Panc1 (cell line): ENCODE measurements at regions not wholly inside any gene's neighbourhood (a gene's known extent, or its start where the extent isn't known, plus 50 kb on each side); places are given as distances from the start of the nearest gene placed in this dataset.

Experiments used
- ATAC-seq: fragments of 200-7000 bp; cut with Tn5 transposase; 2 replicates; pipeline ENCODE4 v1.9.1; 2020; ENCODE audit warnings: mild to moderate bottlenecking, moderate library complexity
- BruUV-seq: library from RNA; stranded (reverse); fragments of 400-500 nt; replicated peaks from 2 replicates; lab custom pipeline; 2021; lab: Mats Ljungman, UMichigan
- CTCF ChIA-PET: fragments of 300-600 bp; sonication (Branson Sonifier 250); formaldehyde crosslinking; loops from one replicate; lab custom pipeline; 2022; ENCODE audit warnings: antibody characterized with exemption; lab: Charles Lee
- POLR2A ChIA-PET: fragments of 300-600 bp; sonication (Branson Sonifier 250); formaldehyde crosslinking; loops from one replicate; lab custom pipeline; 2022; ENCODE audit warnings: antibody characterized with exemption; lab: Charles Lee
- DNase-seq: peaks from one replicate; pipeline ENCODE4 v3.0.0-alpha.2; 2010; ENCODE audit warnings: low read depth, low spot score
- H3K27ac ChIP-seq: 2 replicates; pipeline ENCODE4 v1.5.1; 2011; ENCODE audit warnings: mild to moderate bottlenecking, low read length, inconsistent platforms
- H3K27me3 ChIP-seq: fragments of 200-500 bp; sonication (Bioruptor generic); 2 replicates; pipeline ENCODE4 v1.6.0; 2014; ENCODE audit warnings: low read length, inconsistent platforms; ENCODE audit not compliant: control insufficient read depth, insufficient read depth
- H3K36me3 ChIP-seq: fragments of 200-500 bp; sonication (Bioruptor generic); 2 replicates; pipeline ENCODE4 v1.5.1; 2014; ENCODE audit warnings: inconsistent platforms, mild to moderate bottlenecking, low read length, moderate library complexity; ENCODE audit not compliant: control insufficient read depth, insufficient read depth
- H3K4me1 ChIP-seq: 2 replicates; pipeline ENCODE4 v1.5.1; 2011; ENCODE audit warnings: inconsistent platforms, mild to moderate bottlenecking, low read length, moderate library complexity; ENCODE audit not compliant: control insufficient read depth, insufficient read depth
- H3K4me3 ChIP-seq, 2 experiments: 2 replicates each; pipeline ENCODE4 v1.5.1; 2011 to 2012; ENCODE audit warnings: low read depth in 2 of 2, low read length in 2 of 2, mild to moderate bottlenecking in 2 of 2, inconsistent platforms in 1 of 2, moderate library complexity in 1 of 2
- H3K9me3 ChIP-seq: fragments of 200-500 bp; sonication (Bioruptor generic); 2 replicates; pipeline ENCODE4 v1.5.1; 2014; ENCODE audit warnings: low read depth, mild to moderate bottlenecking, inconsistent platforms, low read length, moderate library complexity; ENCODE audit not compliant: control insufficient read depth, insufficient read depth
- POLR2AphosphoS5 ChIP-seq: IDR thresholded peaks from 2 replicates; pipeline ENCODE4 v1.6.1; 2012; ENCODE audit warnings: mild to moderate bottlenecking, low read depth, low read length, moderate library complexity
- SIN3A ChIP-seq: IDR thresholded peaks from 2 replicates; pipeline ENCODE4 v1.6.1; 2012; ENCODE audit warnings: low read depth, mild to moderate bottlenecking, low read length, moderate library complexity, borderline replicate concordance; ENCODE audit not compliant: insufficient read depth
- TCF7L2 ChIP-seq: IDR thresholded peaks from 2 replicates; pipeline ENCODE4 v1.6.1; 2011; ENCODE audit warnings: mild to moderate bottlenecking, low read depth, low read length, inconsistent platforms
- in situ Hi-C: cut with HindIII; loops from 2 replicates; pipeline ENCODE4 v1.10.0; 2016; ENCODE audit warnings: low sequenced_read_pairs, low pct_unique_long_range_greater_than_20kb
- intact Hi-C: fragments of 100-400 bp; cut with micrococcal nuclease; formaldehyde crosslinking; loops from one replicate; pipeline ENCODE4 v1.10.0; 2022; ENCODE audit not compliant: unreplicated experiment
- TF ChIP-seq, protein P1 (sequence below), 2 experiments: IDR thresholded peaks; 2 replicates each; pipeline ENCODE4 v1.6.1; 2011 to 2012; ENCODE audit warnings: low read depth in 2 of 2, control low read depth in 1 of 2, low read length in 1 of 2, mild to moderate bottlenecking in 1 of 2, moderate library complexity in 1 of 2; ENCODE audit not compliant: insufficient read depth in 1 of 2
- TF ChIP-seq, protein P2 (sequence below): fragments of 450-650 bp; IDR thresholded peaks from 2 replicates; pipeline ENCODE4 v1.5.1; 2017; ENCODE audit warnings: mild to moderate bottlenecking

DNA sequence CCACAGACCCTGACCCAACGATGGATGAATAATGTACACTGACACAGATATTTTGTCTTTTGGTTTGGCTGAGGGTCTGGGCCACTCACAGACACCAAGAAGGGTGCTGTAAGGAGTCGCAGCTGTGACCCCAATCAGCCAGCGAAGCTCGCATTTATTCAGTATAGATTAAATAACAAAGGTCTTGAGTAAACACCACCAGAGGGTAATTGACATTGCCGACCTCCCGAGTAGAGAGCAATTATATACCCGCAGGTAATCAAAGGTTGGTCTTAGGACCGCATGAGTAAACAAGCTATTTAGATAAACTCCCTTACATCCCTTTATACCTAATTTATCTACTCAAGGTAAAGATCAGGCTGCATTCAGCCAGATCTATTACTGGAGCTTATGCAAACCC is 297.1 kb downstream of the ADAM29 start:
- H3K27me3 ChIP-seq = no peaks in the 10 kb centered on the region
- BruUV-seq = no TSS peak
- in situ Hi-C loops (no loop called here), intact Hi-C loops (no loop called here)
- ATAC-seq = no peak
- no peaks in the 10 kb centered on the region for H3K4me1 ChIP-seq
- no peak for DNase-seq
- ChIA-PET POLR2A (no interaction called here), CTCF (no interaction called here)
- no peaks in the 10 kb centered on the region for H3K9me3 ChIP-seq
- H3K36me3 ChIP-seq = no peaks in the 10 kb centered on the region
- no peak for TF ChIP-seq SIN3A
- no peak for TF ChIP-seq POLR2AphosphoS5
- TF ChIP-seq, protein P1, sequence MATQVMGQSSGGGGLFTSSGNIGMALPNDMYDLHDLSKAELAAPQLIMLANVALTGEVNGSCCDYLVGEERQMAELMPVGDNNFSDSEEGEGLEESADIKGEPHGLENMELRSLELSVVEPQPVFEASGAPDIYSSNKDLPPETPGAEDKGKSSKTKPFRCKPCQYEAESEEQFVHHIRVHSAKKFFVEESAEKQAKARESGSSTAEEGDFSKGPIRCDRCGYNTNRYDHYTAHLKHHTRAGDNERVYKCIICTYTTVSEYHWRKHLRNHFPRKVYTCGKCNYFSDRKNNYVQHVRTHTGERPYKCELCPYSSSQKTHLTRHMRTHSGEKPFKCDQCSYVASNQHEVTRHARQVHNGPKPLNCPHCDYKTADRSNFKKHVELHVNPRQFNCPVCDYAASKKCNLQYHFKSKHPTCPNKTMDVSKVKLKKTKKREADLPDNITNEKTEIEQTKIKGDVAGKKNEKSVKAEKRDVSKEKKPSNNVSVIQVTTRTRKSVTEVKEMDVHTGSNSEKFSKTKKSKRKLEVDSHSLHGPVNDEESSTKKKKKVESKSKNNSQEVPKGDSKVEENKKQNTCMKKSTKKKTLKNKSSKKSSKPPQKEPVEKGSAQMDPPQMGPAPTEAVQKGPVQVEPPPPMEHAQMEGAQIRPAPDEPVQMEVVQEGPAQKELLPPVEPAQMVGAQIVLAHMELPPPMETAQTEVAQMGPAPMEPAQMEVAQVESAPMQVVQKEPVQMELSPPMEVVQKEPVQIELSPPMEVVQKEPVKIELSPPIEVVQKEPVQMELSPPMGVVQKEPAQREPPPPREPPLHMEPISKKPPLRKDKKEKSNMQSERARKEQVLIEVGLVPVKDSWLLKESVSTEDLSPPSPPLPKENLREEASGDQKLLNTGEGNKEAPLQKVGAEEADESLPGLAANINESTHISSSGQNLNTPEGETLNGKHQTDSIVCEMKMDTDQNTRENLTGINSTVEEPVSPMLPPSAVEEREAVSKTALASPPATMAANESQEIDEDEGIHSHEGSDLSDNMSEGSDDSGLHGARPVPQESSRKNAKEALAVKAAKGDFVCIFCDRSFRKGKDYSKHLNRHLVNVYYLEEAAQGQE (IDR thresholded peaks at IDR 0.05; ENCODE audit: insufficient read depth in 1 of 2, low read depth in 2 of 2, low read length in 1 of 2) = no peak
- TF ChIP-seq, protein P2, sequence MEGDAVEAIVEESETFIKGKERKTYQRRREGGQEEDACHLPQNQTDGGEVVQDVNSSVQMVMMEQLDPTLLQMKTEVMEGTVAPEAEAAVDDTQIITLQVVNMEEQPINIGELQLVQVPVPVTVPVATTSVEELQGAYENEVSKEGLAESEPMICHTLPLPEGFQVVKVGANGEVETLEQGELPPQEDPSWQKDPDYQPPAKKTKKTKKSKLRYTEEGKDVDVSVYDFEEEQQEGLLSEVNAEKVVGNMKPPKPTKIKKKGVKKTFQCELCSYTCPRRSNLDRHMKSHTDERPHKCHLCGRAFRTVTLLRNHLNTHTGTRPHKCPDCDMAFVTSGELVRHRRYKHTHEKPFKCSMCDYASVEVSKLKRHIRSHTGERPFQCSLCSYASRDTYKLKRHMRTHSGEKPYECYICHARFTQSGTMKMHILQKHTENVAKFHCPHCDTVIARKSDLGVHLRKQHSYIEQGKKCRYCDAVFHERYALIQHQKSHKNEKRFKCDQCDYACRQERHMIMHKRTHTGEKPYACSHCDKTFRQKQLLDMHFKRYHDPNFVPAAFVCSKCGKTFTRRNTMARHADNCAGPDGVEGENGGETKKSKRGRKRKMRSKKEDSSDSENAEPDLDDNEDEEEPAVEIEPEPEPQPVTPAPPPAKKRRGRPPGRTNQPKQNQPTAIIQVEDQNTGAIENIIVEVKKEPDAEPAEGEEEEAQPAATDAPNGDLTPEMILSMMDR = no peak
- no peak for TF ChIP-seq TCF7L2
- no peak overlapping the region for H3K27ac ChIP-seq
- no peak overlapping the region for H3K4me3 ChIP-seq

DNA sequence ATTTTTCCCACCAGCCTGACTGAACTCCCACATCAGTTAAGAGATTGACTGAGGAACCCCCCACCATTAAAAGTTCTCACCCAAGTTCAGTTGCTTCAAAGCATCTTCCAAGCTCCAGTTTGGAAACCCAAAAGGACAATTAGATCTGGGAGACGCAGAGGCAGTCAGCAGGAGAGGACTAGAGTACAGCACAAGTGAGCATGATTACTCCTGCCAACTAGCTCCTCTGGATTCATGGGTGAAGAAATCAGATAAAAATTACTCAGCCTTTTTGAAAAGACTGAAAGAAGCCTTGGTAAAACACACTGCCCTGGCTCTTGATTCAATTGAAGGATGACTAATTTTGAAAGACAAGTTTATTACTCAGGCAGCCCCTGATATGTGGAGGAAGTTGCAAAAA is 297.5 kb downstream of the ADAM29 start:
- H3K36me3 ChIP-seq = no peaks in the 10 kb centered on the region
- no TSS peak for BruUV-seq
- H3K9me3 ChIP-seq = no peaks in the 10 kb centered on the region
- ChIA-PET POLR2A (no interaction called here), CTCF (no interaction called here)
- H3K27ac ChIP-seq = no peak overlapping the region
- intact Hi-C loops (no loop called here), in situ Hi-C loops (no loop called here)
- no peak for DNase-seq
- no peaks in the 10 kb centered on the region for H3K4me1 ChIP-seq
- TF ChIP-seq SIN3A (no peak), TCF7L2 (no peak), POLR2AphosphoS5 (no peak)
- TF ChIP-seq, protein P1 (IDR thresholded peaks at IDR 0.05; ENCODE audit: insufficient read depth in 1 of 2, low read depth in 2 of 2, low read length in 1 of 2) = no peak
- no peaks in the 10 kb centered on the region for H3K27me3 ChIP-seq
- ATAC-seq = no peak
- no peak overlapping the region for H3K4me3 ChIP-seq
